Adipose tissue (tissue), 3 donors: ENCODE measurements at regions not wholly inside any gene's neighbourhood (a gene's known extent, or its start where the extent isn't known, plus 50 kb on each side); places are given as distances from the start of the nearest gene placed in this dataset.

ENCODE experiments used
- H3K27ac ChIP-seq: one replicate; pipeline ENCODE4 v1.5.1; 2013; ENCODE audit warnings: low read depth, low read length
- WGBS, 3 donors: extraction: QIAGEN DNeasy Blood & Tissue Kit; methylation state at CpG; one replicate each; pipeline ENCODE4 v1.1.7; 2013; 5-methylcytosine and 5-hydroxymethylcytosine counted together
- donor health status: healthy with polysubstance abuse.
- donor health status: Bipolar disorder and iron deficiency.
- donor health status: healthy.

DNA sequence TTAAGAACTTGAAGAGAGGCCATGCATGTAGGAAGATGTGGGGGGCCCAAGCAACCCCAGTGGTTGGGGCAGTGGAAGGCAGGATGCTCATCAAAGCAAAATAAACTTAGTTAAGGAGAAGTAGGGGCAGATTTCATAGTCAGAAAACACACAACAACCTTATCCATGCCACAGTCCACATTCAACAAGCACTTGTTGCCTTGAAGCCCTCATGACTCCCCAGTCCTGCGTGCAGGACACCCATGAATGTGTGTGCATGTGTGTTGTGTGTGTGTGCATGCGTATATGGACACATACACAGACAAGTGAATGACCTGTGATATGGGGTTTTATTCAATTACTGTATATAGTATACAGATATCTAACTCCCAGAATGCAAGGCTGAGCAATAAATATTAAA lies 186.9 kb downstream of the PSMG1 start:
- no peak overlapping the region for H3K27ac ChIP-seq
- 91 to 96% (median 95%) methylated on average over 2 of the region's 2 CpGs for WGBS, 3 donors

GRCh38 chr21:38995731-38996130 lies 187.5 kb downstream of the PSMG1 start:
- 67 to 79% (median 78%) methylated on average over 5 of the region's 5 CpGs for WGBS, 3 donors

DNA sequence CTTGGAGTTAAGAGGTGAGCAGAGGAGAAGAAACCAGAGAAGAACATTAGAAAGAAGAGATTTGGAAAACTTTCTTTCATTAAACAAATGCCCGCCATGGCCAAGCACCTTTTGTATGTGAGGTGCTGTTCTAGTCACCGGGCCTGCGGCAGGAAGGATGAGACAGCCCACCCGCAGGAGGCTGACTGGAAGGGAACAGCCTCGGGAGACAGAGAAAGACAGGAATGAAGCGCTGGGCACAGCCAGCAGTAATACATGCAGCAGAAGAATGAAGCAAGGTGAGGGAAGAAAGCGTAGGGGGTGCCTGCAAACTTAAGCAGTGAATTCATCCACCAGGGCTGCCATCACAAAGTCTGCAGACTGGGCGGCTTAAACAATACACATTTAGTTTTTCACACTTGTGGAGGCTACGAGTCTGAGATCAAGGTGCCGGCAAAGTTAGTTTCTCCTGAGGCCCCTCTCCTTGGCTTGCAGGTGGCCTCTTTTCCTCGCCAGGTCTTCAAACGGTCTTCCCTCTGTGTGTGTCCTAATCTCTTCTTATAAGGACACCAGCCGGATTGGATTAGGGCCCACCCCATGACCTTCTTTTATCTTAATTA lies 188.1 kb downstream of the PSMG1 start:
- WGBS, 3 donors: 77 to 84% (median 83%) methylated on average over 13 of the region's 13 CpGs
- no peak overlapping the region for H3K27ac ChIP-seq

More at GRCh38 chr21:38995731-38996130, 187.5 kb downstream of the PSMG1 start:
- no peak overlapping the region for H3K27ac ChIP-seq

GRCh38 chr21:38994042-38994441 lies 188.3 kb downstream of the ETS2 start:
- H3K27ac ChIP-seq: no peak overlapping the region
- 80 to 88% (median 82%) methylated on average over 12 of the region's 12 CpGs for WGBS, 3 donors

DNA sequence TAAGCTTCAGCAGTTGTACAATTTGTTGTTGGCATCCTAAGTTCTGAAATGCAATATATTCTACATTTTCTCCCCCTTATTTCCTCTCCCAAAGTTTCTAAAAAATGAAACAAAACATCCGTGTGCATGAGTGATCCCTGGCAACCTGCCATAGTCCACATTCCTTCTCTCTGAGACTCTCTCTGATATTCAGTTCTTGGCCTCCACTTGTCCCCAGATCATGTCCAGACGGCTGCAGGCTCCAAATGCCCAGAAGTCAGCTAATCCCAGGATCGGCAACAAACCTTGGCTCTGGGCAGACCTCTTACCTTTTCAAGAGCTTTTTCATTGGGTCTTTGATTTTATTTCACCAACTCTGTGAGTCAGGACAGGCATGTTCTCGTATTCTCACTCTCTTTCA lies 187.8 kb downstream of the ETS2 start:
- no peak overlapping the region for H3K27ac ChIP-seq
- WGBS, 3 donors: 39 to 53% (median 43%) methylated on average over 4 of the region's 4 CpGs

GRCh38 chr21:38992737-38993136 lies 187.0 kb downstream of the ETS2 start:
- no peak overlapping the region for H3K27ac ChIP-seq
- WGBS, 3 donors: 49 to 59% (median 53%) methylated on average over 3 of the region's 3 CpGs

GRCh38 chr21:38990424-38990794 lies 184.7 kb downstream of the ETS2 start:
- WGBS, 3 donors: 38 to 63% (median 54%) methylated on average over 12 of the region's 12 CpGs
- H3K27ac ChIP-seq: no peak overlapping the region

- WGBS, 3 donors: 7 to 28% (median 23%) methylated on average over 17 of the region's 17 CpGs
- no peak overlapping the region for H3K27ac ChIP-seq
Measured at GRCh38 chr21:38989745-38990423, 184.2 kb downstream of the ETS2 start.

GRCh38 chr21:38989379-38989744 lies 183.6 kb downstream of the ETS2 start:
- 39 to 75% (median 65%) methylated on average over 11 of the region's 11 CpGs for WGBS, 3 donors
- no peak overlapping the region for H3K27ac ChIP-seq

GRCh38 chr21:38988509-38989378 lies 183.0 kb downstream of the ETS2 start:
- 61 to 88% (median 79%) methylated on average over 29 of the region's 29 CpGs for WGBS, 3 donors

GRCh38 chr21:38987633-38988508 lies 182.1 kb downstream of the ETS2 start:
- whole genome bisulfite sequencing, 3 donors: 61 to 68% (median 64%) methylated on average over 12 of the region's 12 CpGs
- no peak overlapping the region for H3K27ac ChIP-seq

More at GRCh38 chr21:38988509-38989378, 183.0 kb downstream of the ETS2 start:
- no peak overlapping the region for H3K27ac ChIP-seq

GRCh38 chr21:38986806-38987632 lies 181.3 kb downstream of the ETS2 start:
- no peak overlapping the region for H3K27ac ChIP-seq
- 71 to 74% (median 74%) methylated on average over 13 of the region's 13 CpGs for WGBS, 3 donors

GRCh38 chr21:38986406-38986805 lies 180.7 kb downstream of the ETS2 start:
- no peak overlapping the region for H3K27ac ChIP-seq
- 93 to 99% (median 97%) methylated on average over 5 of the region's 5 CpGs for WGBS, 3 donors

DNA sequence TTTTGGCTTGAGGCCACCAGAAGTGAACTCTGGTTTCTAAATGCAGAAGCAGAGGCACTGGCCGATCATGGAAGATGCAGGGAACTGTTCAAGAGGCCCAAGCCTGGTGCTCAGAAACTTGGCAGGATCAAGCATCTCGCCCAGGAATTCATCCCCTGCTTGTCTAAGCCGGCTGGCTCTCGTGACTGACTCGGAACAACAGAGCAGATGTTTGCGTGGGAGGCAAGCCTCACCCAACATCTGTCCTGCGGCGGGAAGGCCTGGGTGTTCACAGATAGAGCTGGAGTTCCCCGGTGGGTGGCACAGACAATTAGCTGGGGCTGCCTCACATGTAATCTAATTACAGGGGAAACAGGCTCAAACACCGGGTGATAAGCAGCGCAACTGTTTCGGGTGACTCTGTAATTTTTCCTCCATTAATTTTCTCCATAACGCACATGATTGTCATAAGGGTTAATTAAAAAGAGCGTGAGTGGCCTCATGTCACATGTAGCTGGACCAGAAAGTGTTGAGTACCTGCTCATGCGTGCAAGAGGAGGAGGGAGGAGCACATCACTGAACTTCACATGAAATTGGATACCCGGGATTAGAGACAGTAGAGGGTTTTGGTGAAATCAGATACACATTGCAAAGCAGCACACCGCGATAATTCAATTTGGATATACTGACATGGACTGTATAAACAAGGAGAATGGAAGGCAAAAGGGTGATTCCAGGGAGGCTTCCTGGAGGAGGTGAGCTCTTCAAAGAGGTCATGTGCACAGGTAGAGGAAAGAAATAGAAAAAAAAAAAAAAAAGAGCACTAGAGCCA lies 180.0 kb downstream of the ETS2 start:
- no peak overlapping the region for H3K27ac ChIP-seq
- WGBS, 3 donors: 22 to 35% (median 30%) methylated on average over 18 of the region's 18 CpGs

- WGBS, 3 donors: 7 to 38% (median 17%) methylated on average over 11 of the region's 11 CpGs
- no peak overlapping the region for H3K27ac ChIP-seq
Measured at GRCh38 chr21:38984982-38985567, 179.3 kb downstream of the ETS2 start.

GRCh38 chr21:38984568-38984967 lies 178.8 kb downstream of the ETS2 start:
- WGBS, 3 donors: 51 to 67% (median 59%) methylated on average over 4 of the region's 4 CpGs
- H3K27ac ChIP-seq: no peak overlapping the region

- H3K27ac ChIP-seq: no peak overlapping the region
- 79 to 85% (median 82%) methylated on average over 10 of the region's 10 CpGs for WGBS, 3 donors
Measured at GRCh38 chr21:38983560-38983959, 177.8 kb downstream of the ETS2 start.
